KOPT-K1 (cell line): ENCODE measurements at regions not wholly inside any gene's neighbourhood (a gene's known extent, or its start where the extent isn't known, plus 50 kb on each side); places are given as distances from the start of the nearest gene placed in this dataset.
A peak's percentile ranks its signal among the peaks of the same experiment; 100 is the strongest.

ENCODE experiments used
- H3K27ac ChIP-seq: fragments of 200-600 bp; sonication (generic); 2 replicates; pipeline ENCODE4 v1.5.1; 2016; ENCODE audit warnings: antibody characterized with exemption, mild to moderate bottlenecking, low read depth, low read length; ENCODE audit not compliant: poor library complexity, severe bottlenecking
- H3K36me3 ChIP-seq: fragments of 200-600 bp; sonication (generic); 2 replicates; pipeline ENCODE4 v1.5.1; 2017; ENCODE audit warnings: antibody characterized with exemption, mild to moderate bottlenecking, low read length, moderate library complexity; ENCODE audit not compliant: insufficient read depth
- H3K9me3 ChIP-seq: fragments of 200-600 bp; sonication (generic); 2 replicates; pipeline ENCODE4 v1.5.1; 2017; ENCODE audit warnings: antibody characterized with exemption, low read length, mild to moderate bottlenecking; ENCODE audit not compliant: insufficient read depth, poor library complexity, severe bottlenecking

DNA sequence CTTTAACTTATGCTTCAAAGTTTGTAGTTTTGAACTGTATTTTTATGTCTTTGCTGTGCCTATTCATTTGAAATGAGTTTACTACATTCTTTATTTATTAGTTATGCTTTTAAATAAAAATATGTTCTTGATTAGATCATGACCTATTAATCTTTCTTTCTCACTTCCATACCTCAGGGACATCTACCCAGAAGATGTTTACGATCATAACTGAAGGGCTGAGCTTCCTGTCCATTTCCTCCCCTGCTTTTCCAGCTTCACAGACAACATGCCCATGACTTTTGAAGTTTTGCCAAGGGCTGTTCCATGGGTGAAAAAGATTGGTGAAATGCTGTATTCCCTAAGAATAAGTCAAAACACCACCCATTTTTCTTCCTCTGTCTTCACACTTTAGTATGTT is 99.7 kb upstream of the DDIT4L start:
- H3K27ac ChIP-seq = no peak overlapping the region
- H3K36me3 ChIP-seq = no peaks in the 10 kb centered on the region

DNA sequence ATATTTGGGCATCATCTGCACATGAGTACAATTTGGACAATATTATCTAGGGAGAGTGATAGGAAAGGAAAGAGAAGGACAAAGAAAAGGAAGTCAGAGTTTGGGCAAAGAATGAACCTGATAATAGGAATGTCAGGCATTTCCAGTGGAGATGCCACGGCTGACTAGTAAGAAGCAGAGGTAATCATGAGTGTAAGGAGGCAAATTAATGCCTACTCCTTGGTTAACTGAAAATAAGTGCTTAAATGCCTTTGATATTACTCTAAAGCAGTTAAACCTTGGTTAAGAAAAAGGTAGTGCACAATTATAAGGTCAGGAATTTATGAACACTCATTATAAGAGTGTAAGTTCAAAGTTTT is 99.2 kb upstream of the DDIT4L start:
- Histone ChIP-seq H3K36me3 (no peaks in the 10 kb centered on the region), H3K27ac (no peak overlapping the region), H3K9me3 (no peaks in the 10 kb centered on the region)

More for the DNA sequence above, 99.7 kb upstream of the DDIT4L start:
- no peaks in the 10 kb centered on the region for H3K9me3 ChIP-seq

DNA sequence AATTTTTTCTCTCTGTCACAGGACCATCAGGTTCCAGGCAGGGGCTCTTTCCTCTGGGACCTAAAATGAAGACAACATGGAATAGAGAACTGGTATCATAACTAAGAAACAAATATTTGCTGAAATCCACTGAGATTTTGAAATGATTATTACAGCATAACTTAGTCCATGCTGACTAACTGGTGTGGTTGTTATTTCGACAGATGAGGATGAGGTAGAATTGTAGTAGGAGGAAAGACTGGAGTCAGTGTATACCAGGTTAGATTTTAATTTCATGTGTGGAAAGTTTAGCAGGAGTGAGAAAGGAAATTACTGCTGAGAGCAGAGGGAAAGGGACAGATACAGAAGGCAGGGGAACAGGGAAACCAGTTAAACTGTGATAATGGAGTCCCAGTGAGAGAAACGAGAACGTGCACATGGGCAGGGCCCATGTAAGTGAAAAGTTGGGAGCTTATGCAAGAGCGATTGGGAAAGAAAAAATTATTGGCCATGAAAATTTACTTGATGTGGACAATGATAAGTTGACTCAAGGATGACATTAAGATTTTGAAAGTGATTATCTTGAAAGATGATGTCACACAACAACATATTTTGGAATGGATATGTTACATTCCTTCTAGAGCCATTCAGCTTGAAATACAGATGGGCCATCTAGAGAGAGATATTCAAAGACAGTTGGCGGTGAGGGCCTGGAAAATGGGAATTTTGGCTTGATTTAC is 98.7 kb upstream of the DDIT4L start:
- no peaks in the 10 kb centered on the region for H3K36me3 ChIP-seq
- no peaks in the 10 kb centered on the region for H3K9me3 ChIP-seq
- H3K27ac ChIP-seq = no peak overlapping the region

DNA sequence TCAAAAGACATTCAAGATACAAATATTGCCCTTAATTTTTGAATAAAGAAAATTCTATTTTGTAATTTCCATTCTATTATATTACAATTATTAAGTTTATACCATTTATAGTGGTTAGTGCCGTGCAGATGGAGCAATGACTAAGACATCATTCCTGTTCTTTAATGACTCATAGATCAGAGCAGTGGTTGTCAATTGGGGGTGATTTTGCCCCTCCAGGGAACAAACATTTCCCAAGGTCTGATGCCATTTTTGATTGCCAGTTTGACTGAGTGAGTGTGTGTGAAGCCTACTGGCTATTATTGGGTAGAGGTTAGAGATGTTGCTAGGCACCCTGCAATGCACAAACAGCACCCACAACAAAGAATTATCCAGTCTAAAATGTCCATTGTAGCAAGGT is 97.9 kb upstream of the DDIT4L start:
- no peak overlapping the region for H3K27ac ChIP-seq
- H3K9me3 ChIP-seq = no peaks in the 10 kb centered on the region
- H3K36me3 ChIP-seq = no peaks in the 10 kb centered on the region

DNA sequence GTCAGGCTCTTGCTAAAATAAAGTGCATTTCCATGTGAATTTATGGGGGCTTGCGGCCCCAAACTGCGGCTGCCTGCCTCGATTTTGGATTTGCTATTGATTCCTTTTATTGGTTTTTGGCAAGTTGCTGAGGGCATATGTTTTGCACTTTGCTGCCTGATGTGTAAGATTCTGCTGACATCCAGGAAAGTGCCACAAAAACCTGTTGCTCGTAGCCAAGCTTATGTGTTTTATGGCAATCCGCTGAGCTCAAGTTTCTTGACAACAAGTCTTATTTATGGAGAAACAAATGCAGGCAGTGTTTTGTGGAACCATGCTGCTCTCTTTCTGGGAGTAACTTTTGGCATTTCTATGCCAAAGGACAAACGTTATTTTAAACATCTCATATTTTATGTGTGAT is 97.3 kb upstream of the DDIT4L start:
- Histone ChIP-seq H3K9me3 (no peaks in the 10 kb centered on the region), H3K27ac (no peak overlapping the region), H3K36me3 (no peaks in the 10 kb centered on the region)

DNA sequence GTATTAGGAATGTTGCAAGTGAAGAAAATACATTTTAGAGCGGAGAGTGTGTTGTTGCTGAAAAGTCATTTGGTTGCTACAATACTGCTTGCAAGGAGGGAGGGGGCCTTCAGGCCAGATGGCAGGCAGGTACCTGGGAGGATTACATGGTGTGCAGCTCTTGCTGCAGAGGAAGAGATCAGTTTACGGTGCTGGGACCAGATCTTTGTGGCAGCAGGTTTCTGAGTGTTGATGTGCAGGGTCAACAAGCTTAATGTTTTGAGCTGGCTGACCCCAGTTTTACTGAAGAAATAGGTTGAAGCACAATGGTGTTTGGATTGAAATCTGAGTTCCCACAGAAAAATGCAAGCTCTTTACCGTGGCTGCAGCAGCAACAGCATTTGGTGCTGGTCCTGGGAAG is 96.4 kb upstream of the DDIT4L start:
- Histone ChIP-seq H3K27ac (no peak overlapping the region), H3K36me3 (no peaks in the 10 kb centered on the region), H3K9me3 (no peaks in the 10 kb centered on the region)

DNA sequence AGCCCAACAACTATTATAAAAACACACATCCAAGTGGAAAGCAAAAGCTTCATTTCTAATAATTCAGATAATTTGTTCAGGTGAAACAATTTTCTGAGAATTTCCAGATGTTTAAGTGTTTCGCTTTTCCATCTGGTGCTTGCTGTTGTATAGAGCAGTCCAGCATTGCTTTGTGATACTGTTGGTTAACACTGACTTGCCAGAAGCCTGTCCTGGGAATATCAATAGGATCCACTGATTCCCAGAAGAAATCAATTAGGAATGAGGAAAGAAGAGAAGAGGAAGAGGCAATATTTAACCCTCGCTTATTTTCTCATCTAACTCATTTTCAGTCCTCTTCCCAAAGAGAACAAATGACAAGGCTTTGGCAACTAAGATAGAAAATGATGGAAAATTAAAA is 94.9 kb upstream of the DDIT4L start:
- H3K27ac ChIP-seq = no peak overlapping the region
- H3K36me3 ChIP-seq = no peaks in the 10 kb centered on the region
- H3K9me3 ChIP-seq = no peaks in the 10 kb centered on the region

DNA sequence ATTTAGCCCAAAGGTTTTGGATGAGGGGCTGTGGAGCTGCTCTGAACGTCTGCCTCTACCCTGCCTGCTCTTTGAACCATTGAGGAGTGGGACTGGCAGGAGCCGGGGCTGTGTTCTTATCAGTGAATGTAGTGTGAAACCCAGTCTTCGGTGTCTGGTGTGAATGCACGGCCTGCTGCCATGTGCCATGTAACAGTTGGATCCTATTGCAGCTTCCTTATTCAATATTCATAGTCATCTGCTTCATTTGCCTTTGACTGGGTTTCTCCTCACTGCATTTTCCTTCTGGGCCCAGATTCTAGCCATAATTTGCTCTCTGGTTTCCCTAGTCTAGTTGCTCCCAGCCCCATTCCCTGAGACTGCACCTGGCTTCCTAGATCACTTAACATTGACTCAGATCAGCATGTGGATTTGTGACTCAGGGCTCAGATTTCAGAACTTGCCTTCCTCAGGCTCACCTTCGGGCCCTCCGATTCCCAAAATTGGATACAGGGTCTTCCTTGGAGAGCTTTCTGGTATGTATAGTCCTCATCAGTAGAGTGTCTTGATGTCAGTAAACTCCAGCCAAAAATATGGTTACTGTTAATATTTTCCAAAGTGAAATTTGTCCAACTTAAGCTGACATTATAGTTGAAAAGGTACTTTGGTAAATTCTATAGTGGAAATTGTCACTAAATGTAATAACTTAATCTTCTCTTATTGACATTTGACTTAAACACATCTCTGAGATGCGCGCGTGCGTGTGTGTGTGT is 94.0 kb upstream of the DDIT4L start:
- Histone ChIP-seq H3K27ac (no peak overlapping the region), H3K36me3 (no peaks in the 10 kb centered on the region), H3K9me3 (no peaks in the 10 kb centered on the region)

DNA sequence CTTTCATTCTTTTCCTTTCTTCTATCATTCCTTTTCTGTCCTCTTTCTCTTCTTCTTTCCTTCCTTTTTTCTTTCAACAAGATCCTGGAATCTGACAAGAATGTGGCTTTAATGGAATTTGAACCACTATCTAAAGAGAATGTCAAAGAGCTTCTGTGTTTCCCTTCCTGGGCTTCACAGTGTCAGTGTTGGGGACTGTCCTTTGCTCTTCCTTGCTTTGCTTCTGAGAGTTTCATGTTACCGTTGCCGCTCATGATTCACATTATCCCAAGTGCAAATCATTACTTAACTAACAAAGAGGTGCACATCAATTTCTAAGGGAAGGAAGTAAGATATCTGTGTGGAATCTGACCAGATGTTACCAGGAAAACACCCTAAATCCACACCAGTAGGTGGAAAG is 90.5 kb upstream of the DDIT4L start:
- H3K36me3 ChIP-seq = no peaks in the 10 kb centered on the region
- no peak overlapping the region for H3K27ac ChIP-seq
- H3K9me3 ChIP-seq = no peaks in the 10 kb centered on the region

DNA sequence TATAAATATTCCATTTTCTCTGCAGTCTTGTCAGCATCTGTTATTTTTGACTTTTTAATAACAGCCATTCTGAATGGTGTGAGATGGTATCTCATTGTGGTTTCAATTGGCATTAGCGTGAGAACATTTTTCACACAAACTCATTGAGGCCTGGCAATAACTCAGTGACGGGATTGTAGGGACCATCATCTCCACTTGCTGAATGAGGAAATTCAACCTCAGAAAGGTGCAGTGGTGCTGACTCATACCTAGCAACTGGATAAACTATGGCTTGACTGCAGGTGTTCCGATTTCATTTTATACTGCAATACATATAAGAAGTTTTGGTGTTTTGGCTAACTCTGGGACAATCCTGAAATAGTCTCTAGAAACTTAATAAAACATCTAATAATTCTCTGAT is 88.3 kb upstream of the DDIT4L start:
- Histone ChIP-seq H3K27ac (no peak overlapping the region), H3K36me3 (no peaks in the 10 kb centered on the region), H3K9me3 (no peaks in the 10 kb centered on the region)

DNA sequence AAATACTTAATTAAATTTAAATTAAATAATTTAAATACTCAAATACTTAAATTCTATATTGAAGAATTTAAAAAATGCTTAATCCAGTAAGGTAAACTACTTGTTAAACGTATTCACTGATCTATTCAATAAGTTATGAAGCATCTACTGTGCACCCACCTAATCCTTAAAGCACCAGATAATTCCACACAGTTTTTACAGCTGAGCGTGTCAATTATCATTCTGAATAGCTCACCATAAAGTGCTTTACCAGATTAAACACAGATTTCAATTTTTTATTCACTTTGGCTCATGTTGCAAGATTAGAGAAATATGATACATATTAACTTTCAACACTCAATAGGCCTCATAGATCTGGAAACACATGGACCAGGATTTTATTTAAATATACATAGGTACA is 79.2 kb upstream of the DDIT4L start:
- no peak overlapping the region for H3K27ac ChIP-seq
- no peaks in the 10 kb centered on the region for H3K36me3 ChIP-seq
- no peaks in the 10 kb centered on the region for H3K9me3 ChIP-seq

DNA sequence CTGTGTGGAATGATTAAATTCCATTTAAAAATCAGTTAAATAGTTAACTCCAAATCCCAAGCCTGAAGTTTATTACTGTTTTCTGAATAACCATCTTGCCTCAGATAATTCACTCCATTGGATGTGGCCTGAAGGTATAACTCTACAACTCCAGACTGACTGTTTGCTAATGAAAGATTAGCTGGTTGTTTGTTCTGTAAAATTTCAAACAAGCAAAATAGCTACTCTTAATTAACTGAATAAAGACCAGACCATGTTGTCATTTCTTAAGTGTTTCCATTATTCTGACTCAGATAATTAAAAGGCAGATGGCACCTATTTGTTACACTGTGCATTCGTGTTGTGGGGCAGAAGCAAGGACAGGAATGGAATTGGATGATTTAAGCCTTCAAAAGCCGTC is 78.5 kb upstream of the DDIT4L start:
- Histone ChIP-seq H3K27ac (no peak overlapping the region), H3K9me3 (no peaks in the 10 kb centered on the region), H3K36me3 (no peaks in the 10 kb centered on the region)

DNA sequence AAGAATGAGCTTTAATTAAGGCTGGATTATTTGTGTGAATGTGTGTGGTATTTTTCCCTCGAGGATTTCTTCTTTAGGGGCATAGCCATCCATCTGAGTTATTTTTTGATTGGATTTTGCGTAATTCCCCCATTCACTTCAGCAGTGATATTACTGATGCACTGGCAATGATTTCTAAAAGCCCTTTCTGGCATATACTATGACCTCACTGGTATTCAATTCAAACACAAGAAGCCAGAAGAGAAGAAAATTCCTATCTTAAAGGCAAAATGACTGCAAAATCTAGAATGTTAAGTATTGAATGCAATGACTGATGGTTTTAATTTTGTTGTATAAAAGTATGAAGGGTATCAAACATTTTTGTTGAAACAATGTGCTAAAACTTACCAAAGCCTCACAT is 71.1 kb upstream of the DDIT4L start:
- Histone ChIP-seq H3K36me3 (no peaks in the 10 kb centered on the region), H3K27ac (no peak overlapping the region), H3K9me3 (no peaks in the 10 kb centered on the region)

DNA sequence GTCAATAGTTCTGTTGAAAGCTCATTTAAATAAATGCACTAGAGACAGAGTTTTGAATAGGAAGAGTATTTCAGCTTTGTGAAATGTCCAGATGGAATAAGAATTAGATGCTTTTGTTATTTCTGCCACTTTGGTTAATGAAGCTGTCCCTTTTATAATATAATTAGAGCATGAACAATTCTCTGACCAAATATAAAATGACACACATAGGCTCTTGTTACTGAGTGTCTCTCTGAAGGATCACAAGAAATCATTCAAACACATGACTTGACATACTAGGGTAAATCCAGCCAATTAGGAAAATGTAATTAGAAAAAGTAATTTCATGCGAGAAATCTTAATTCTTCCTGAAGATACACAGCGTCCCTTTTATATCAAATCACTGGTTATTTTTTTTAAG is 68.4 kb upstream of the DDIT4L start:
- H3K36me3 ChIP-seq = no peaks in the 10 kb centered on the region
- H3K9me3 ChIP-seq = no peaks in the 10 kb centered on the region
- H3K27ac ChIP-seq = no peak overlapping the region

DNA sequence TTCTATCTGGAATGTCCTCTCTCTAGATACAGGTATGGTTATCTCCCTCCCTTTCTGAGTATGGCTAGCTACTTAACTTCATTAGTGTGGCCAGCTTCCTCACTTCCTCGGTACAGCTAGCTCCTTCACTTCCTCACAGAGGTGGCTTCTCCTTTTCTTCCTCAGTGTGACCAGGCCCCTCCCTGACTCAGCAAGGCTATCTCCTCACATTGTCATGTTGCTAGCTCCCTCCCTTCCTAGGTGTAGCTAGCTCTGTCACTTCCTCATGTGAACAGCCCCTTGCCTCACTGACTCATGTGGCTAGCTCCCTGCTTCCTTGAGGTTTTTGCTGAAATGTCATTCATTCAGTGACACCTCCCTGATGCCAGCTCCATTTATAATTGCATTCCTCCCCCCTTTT is 67.3 kb upstream of the DDIT4L start:
- no peaks in the 10 kb centered on the region for H3K36me3 ChIP-seq
- no peaks in the 10 kb centered on the region for H3K9me3 ChIP-seq
- no peak overlapping the region for H3K27ac ChIP-seq

DNA sequence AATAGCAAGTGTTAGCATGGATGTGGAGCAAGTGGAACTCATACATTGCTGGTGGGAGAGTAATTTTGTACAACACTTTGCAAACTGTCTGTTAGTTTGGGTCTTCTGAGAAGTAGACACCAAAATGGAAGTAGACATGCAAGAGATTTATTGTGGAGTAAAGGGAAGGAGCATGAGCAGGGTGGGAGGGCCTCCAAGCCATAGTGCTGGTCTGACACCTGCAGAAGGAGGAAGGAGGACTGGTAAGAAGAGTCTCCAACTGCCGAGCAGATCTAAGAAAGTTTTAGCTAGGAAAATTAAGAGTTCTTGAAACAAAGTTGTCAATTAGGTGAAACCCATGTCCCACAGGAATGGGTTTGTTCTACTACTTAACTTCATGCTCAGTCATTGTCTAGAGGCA is 64.0 kb upstream of the DDIT4L start:
- peak overlapping the region; percentile 39 for H3K27ac ChIP-seq
- no peaks in the 10 kb centered on the region for H3K9me3 ChIP-seq
- H3K36me3 ChIP-seq = no peaks in the 10 kb centered on the region
